GM23338 (cell line): ENCODE measurements at regions not wholly inside any gene's neighbourhood (a gene's known extent, or its start where the extent isn't known, plus 50 kb on each side); places are given as distances from the start of the nearest gene placed in this dataset.

Experiments
- CREB1 ChIP-seq: fragments of 250-450 bp; sonication (Bioruptor Pico); IDR thresholded peaks from 2 replicates; pipeline ENCODE4 v1.5.0; 2020; ENCODE audit warnings: low read depth, mild to moderate bottlenecking, moderate library complexity
- CTCF ChIP-seq, 2 experiments: fragments of 200-600 bp in 1 of 2; sonication (generic) in 1 of 2; conservative IDR thresholded peaks; 2 replicates each; pipeline versions ENCODE4 v1.5.1 to v1.6.1; 2016 to 2017; ENCODE audit warnings: antibody characterized with exemption in 2 of 2, low read depth in 2 of 2, mild to moderate bottlenecking in 2 of 2, moderate library complexity in 1 of 2
- ETS1 ChIP-seq: IDR thresholded peaks from 2 replicates; pipeline ENCODE4 v1.6.1; 2016; ENCODE audit warnings: antibody characterized with exemption
- EZH2 ChIP-seq: fragments of 200-600 bp; sonication (generic); IDR thresholded peaks from one replicate; pipeline ENCODE4 v1.8.0; 2017; ENCODE audit warnings: antibody characterized with exemption, mild to moderate bottlenecking, low read depth; ENCODE audit not compliant: unreplicated experiment
- EZH2phosphoT487 ChIP-seq: fragments of 200-600 bp; sonication (generic); IDR thresholded peaks from one replicate; pipeline ENCODE4 v1.8.1; 2018; ENCODE audit warnings: antibody characterized with exemption; ENCODE audit not compliant: unreplicated experiment
- JUNB ChIP-seq: IDR thresholded peaks from one replicate; pipeline ENCODE4 v1.6.1; 2016; ENCODE audit warnings: antibody characterized with exemption; ENCODE audit not compliant: unreplicated experiment
- NANOG ChIP-seq: IDR thresholded peaks from 2 replicates; pipeline ENCODE4 v1.6.1; 2016; ENCODE audit warnings: antibody characterized with exemption, borderline replicate concordance
- POLR2AphosphoS5 ChIP-seq: IDR thresholded peaks from 2 replicates; pipeline ENCODE4 v1.6.1; 2016; ENCODE audit warnings: antibody characterized with exemption, low read depth
- REST ChIP-seq: IDR thresholded peaks from one replicate; pipeline ENCODE4 v1.6.1; 2018; ENCODE audit warnings: antibody characterized with exemption; ENCODE audit not compliant: unreplicated experiment
- STAT1 ChIP-seq: IDR thresholded peaks from one replicate; pipeline ENCODE4 v1.6.1; 2016; ENCODE audit warnings: antibody characterized with exemption; ENCODE audit not compliant: unreplicated experiment
- ZNF114 ChIP-seq: fragments of 250-450 bp; sonication (Bioruptor Pico); IDR thresholded peaks from 2 replicates; pipeline ENCODE4 v1.5.0; 2020; ENCODE audit warnings: mild to moderate bottlenecking, moderate library complexity
- ZNF462 ChIP-seq: fragments of 250-450 bp; sonication (Bioruptor Pico); IDR thresholded peaks from 2 replicates; pipeline ENCODE4 v1.5.0; 2020; ENCODE audit warnings: mild to moderate bottlenecking, moderate library complexity

- TF ChIP-seq CTCF (conservative IDR thresholded peaks at IDR 0.05; ENCODE audit: low read depth in 2 of 2) (no peak), REST (no peak), POLR2AphosphoS5 (no peak), EZH2 (no peak), CREB1 (no peak), EZH2phosphoT487 (no peak), ETS1 (no peak), JUNB (no peak), NANOG (no peak), STAT1 (no peak), ZNF114 (no peak), ZNF462 (CRISPR knock-in tag) (no peak)
Observed at GRCh38 chr2:128597121-128597762, 278.6 kb upstream of the HS6ST1 start.
